HCT116 (cell line): ENCODE measurements at regions not wholly inside any gene's neighbourhood (a gene's known extent, or its start where the extent isn't known, plus 50 kb on each side); places are given as distances from the start of the nearest gene placed in this dataset.

Source experiments
- ATAC-seq: fragments of 200-7000 bp; cut with Tn5 transposase; 2 replicates; pipeline ENCODE4 v1.9.1; 2020; ENCODE audit warnings: mild to moderate bottlenecking, moderate library complexity
- BruUV-seq: library from RNA; stranded (reverse); fragments of 400-500 nt; replicated peaks from 2 replicates; lab custom pipeline; 2021; lab: Mats Ljungman, UMichigan
- CTCF ChIA-PET: fragments of 300-600 bp; sonication (Branson Sonifier 250); formaldehyde crosslinking; loops from one replicate; lab custom pipeline; 2021; ENCODE audit warnings: antibody characterized with exemption; lab: Charles Lee
- POLR2A ChIA-PET: fragments of 300-600, 350-600 bp; sonication (Branson Sonifier 250); formaldehyde crosslinking; loops from one replicate; lab custom pipeline; 2021; ENCODE audit warnings: antibody characterized with exemption; lab: Charles Lee
- RAD21 ChIA-PET, 2 experiments: fragments of 300-600 bp; sonication (Branson Sonifier 250); formaldehyde crosslinking; loops; one replicate each; lab custom pipeline; 2023; ENCODE audit warnings: low total read pairs in 2 of 2; ENCODE audit not compliant: uncharacterized antibody in 2 of 2, unreplicated experiment in 2 of 2, low non-redundant PET in 1 of 2; lab: Charles Lee
- DNase-seq: peaks from one replicate; pipeline ENCODE4 v3.0.0-alpha.2; 2010; ENCODE audit warnings: low read depth, low spot score
- H2AFZ ChIP-seq: fragments of 200-600 bp; shearing (Covaris generic), sonication (generic); 2 replicates; pipeline ENCODE4 v1.6.1; 2017; ENCODE audit warnings: low read depth, mixed run types, mixed read lengths, antibody characterized with exemption, low read length; ENCODE audit not compliant: poor library complexity, severe bottlenecking
- H3K27ac ChIP-seq: 2 replicates; pipeline ENCODE4 v1.5.1; 2012; ENCODE audit warnings: low read depth, low read length
- H3K27me3 ChIP-seq: fragments of 200-600 bp; sonication (generic); 2 replicates; pipeline ENCODE4 v1.6.1; 2016; ENCODE audit warnings: mixed run types, low read length, mixed read lengths; ENCODE audit not compliant: insufficient read depth
- H3K36me3 ChIP-seq, 2 experiments: fragments of 200-500 bp in 1 of 2; fragments of 200-600 bp in 1 of 2; sonication (Bioruptor generic) in 1 of 2; sonication (generic) in 1 of 2; 2 replicates each; pipeline versions ENCODE4 v1.5.1 to v1.6.1; 2014 to 2016; ENCODE audit warnings: low read length in 2 of 2, inconsistent platforms in 1 of 2, mixed read lengths in 1 of 2, mixed run types in 1 of 2; ENCODE audit not compliant: insufficient read depth in 2 of 2, control insufficient read depth in 1 of 2
- H3K4me1 ChIP-seq, 2 experiments: fragments of 200-600 bp in 1 of 2; sonication (generic) in 1 of 2; 2 replicates each; pipeline versions ENCODE4 v1.5.1 to v1.6.1; 2012 to 2017; ENCODE audit warnings: low read length in 2 of 2, inconsistent platforms in 1 of 2, mild to moderate bottlenecking in 1 of 2, mixed read lengths in 1 of 2, mixed run types in 1 of 2, moderate library complexity in 1 of 2; ENCODE audit not compliant: insufficient read depth in 2 of 2, control insufficient read depth in 1 of 2
- H3K4me2 ChIP-seq: fragments of 200-600 bp; sonication (generic); 2 replicates; pipeline ENCODE4 v1.6.1; 2017; ENCODE audit warnings: mixed run types, low read length, mixed read lengths
- H3K4me3 ChIP-seq, 2 experiments: fragments of 200-600 bp in 1 of 2; sonication (generic) in 1 of 2; replicated peaks in 1 of 2; 2 replicates each; pipeline ENCODE4 v1.5.1; 2011 to 2016; ENCODE audit warnings: low read length in 2 of 2, control low read depth in 1 of 2, low read depth in 1 of 2, mild to moderate bottlenecking in 1 of 2, mixed read lengths in 1 of 2, mixed run types in 1 of 2
- H3K79me2 ChIP-seq: fragments of 200-600 bp; sonication (generic); 2 replicates; pipeline ENCODE4 v1.6.1; 2017; ENCODE audit warnings: mild to moderate bottlenecking, mixed run types, low read length, moderate library complexity, mixed read lengths; ENCODE audit not compliant: insufficient read depth
- H3K9ac ChIP-seq: fragments of 200-600 bp; sonication (generic); 2 replicates; pipeline ENCODE4 v1.6.1; 2016; ENCODE audit warnings: low read length, mixed read lengths
- H3K9me2 ChIP-seq: fragments of 200-600 bp; sonication (generic), shearing (Covaris generic); 2 replicates; pipeline ENCODE4 v1.6.1; 2017; ENCODE audit warnings: mixed run types, mild to moderate bottlenecking, moderate library complexity; ENCODE audit not compliant: insufficient read depth
- H3K9me3 ChIP-seq, 2 experiments: fragments of 200-500 bp in 1 of 2; fragments of 200-600 bp in 1 of 2; sonication (Bioruptor generic) in 1 of 2; sonication (generic) in 1 of 2; 2 replicates each; pipeline ENCODE4 v1.6.1; 2014 to 2017; ENCODE audit warnings: low read length in 2 of 2, mixed read lengths in 2 of 2, inconsistent platforms in 1 of 2, low read depth in 1 of 2, mild to moderate bottlenecking in 1 of 2, mixed run types in 1 of 2, moderate library complexity in 1 of 2; ENCODE audit not compliant: control insufficient read depth in 1 of 2, insufficient read depth in 1 of 2
- H4K20me1 ChIP-seq: fragments of 200-600 bp; sonication (generic), shearing (Covaris generic); 2 replicates; pipeline ENCODE4 v1.6.1; 2017; ENCODE audit warnings: mixed run types, mild to moderate bottlenecking, moderate library complexity; ENCODE audit not compliant: insufficient read depth
- CTCF ChIP-seq, 3 experiments: fragments of 200-600 bp in 1 of 3; sonication (generic) in 1 of 3; IDR thresholded peaks in 2 of 3; conservative IDR thresholded peaks in 1 of 3; 2 replicates each; pipeline ENCODE4 v1.5.1; 2012 to 2017; ENCODE audit warnings: low read depth in 2 of 3, low read length in 2 of 3, antibody characterized with exemption in 1 of 3, borderline replicate concordance in 1 of 3, control low read depth in 1 of 3, mild to moderate bottlenecking in 1 of 3, mixed read lengths in 1 of 3, mixed run types in 1 of 3, moderate library complexity in 1 of 3; ENCODE audit not compliant: insufficient read depth in 1 of 3
- EGR1 ChIP-seq: IDR thresholded peaks from 2 replicates; pipeline ENCODE4 v1.6.1; 2012; ENCODE audit warnings: low read depth
- ELF1 ChIP-seq: IDR thresholded peaks from 2 replicates; pipeline ENCODE4 v1.6.1; 2012; ENCODE audit warnings: low read depth, borderline replicate concordance
- FOSL1 ChIP-seq: IDR thresholded peaks from 2 replicates; pipeline ENCODE4 v1.6.1; 2012; ENCODE audit warnings: low read depth
- JUND ChIP-seq: IDR thresholded peaks from 2 replicates; pipeline ENCODE4 v1.6.1; 2012
- REST ChIP-seq: IDR thresholded peaks from 2 replicates; pipeline ENCODE4 v1.6.1; 2012; ENCODE audit warnings: low read depth
- SP1 ChIP-seq: IDR thresholded peaks from 2 replicates; pipeline ENCODE4 v1.6.1; 2012; ENCODE audit warnings: low read depth
- SRF ChIP-seq: IDR thresholded peaks from 2 replicates; pipeline ENCODE4 v1.6.1; 2012; ENCODE audit warnings: low read depth
- intact Hi-C: fragments of 100-400 bp; cut with micrococcal nuclease; formaldehyde crosslinking; loops from 2 replicates; pipeline ENCODE4 v1.10.0; 2022
- TF ChIP-seq, protein P1 (sequence below): IDR thresholded peaks from 2 replicates; pipeline ENCODE4 v1.6.1; 2012

DNA sequence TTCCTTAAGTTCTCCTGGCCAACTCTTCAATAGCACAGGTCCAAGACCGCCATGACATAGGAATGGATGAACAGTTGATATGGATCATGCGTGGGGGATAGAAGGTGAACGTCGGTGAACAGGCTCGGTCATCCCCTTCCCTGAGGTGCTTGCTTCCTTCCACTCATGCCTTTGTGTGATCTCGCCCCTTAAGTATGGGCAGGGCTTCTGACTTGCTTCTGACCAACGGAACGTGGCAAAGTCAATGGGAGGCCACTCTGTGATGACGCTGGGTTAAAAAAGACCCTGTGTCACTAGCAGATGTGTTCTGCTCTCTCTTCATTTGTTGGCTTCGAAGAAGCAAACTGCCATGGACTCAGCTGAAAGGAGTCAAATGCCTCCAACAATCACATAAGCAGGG, 240.5 kb upstream of the TUT7 start:
- Histone ChIP-seq H3K4me1 (no peaks in the 10 kb centered on the region), H3K4me3 (no peak overlapping the region), H2AFZ (no peak overlapping the region), H3K27me3 (peaks cover 65% of the 10 kb centered on the region), H3K9me3 (no peaks in the 10 kb centered on the region), H4K20me1 (no peaks in the 10 kb centered on the region), H3K9me2 (no peaks in the 10 kb centered on the region), H3K36me3 (no peaks in the 10 kb centered on the region), H3K27ac (no peak overlapping the region), H3K9ac (no peak overlapping the region), H3K4me2 (no peak overlapping the region), H3K79me2 (no peaks in the 10 kb centered on the region)
- DNase-seq (no peak), ATAC-seq (no peak)
- TF ChIP-seq SRF (no peak), REST (no peak), EGR1 (no peak), FOSL1 (no peak)
- TF ChIP-seq, protein P1, sequence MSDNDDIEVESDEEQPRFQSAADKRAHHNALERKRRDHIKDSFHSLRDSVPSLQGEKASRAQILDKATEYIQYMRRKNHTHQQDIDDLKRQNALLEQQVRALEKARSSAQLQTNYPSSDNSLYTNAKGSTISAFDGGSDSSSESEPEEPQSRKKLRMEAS = no peak
- RAD21 ChIA-PET = no interaction called here
- CTCF ChIA-PET = no interaction called here
- BruUV-seq = no TSS peak
- POLR2A ChIA-PET = no interaction called here
- intact Hi-C loops = no loop called here

GRCh38 chr9:86591472-86591871, 237.3 kb upstream of the TUT7 start:
- no peak overlapping the region for H3K4me2 ChIP-seq
- H2AFZ ChIP-seq = no peak overlapping the region
- DNase-seq (no peak), ATAC-seq (no peak)
- no peaks in the 10 kb centered on the region for H4K20me1 ChIP-seq
- ChIA-PET RAD21 (no interaction called here), POLR2A (no interaction called here), CTCF (no interaction called here)
- peaks cover 49% of the 10 kb centered on the region for H3K27me3 ChIP-seq
- H3K79me2 ChIP-seq = no peaks in the 10 kb centered on the region
- no peaks in the 10 kb centered on the region for H3K36me3 ChIP-seq
- H3K9ac ChIP-seq = no peak overlapping the region
- intact Hi-C loops = no loop called here
- BruUV-seq = no TSS peak
- H3K4me3 ChIP-seq = no peak overlapping the region
- TF ChIP-seq CTCF (IDR thresholded peaks at IDR 0.05 in 2 of 3, conservative IDR thresholded peaks at IDR 0.05 in 1 of 3; ENCODE audit: borderline replicate concordance in 1 of 3, insufficient read depth in 1 of 3, low read depth in 2 of 3, low read length in 2 of 3) (no peak), SP1 (no peak), EGR1 (no peak), ELF1 (no peak), JUND (no peak)
- no peaks in the 10 kb centered on the region for H3K4me1 ChIP-seq
- H3K9me2 ChIP-seq = no peaks in the 10 kb centered on the region
- H3K9me3 ChIP-seq = no peaks in the 10 kb centered on the region
- no peak overlapping the region for H3K27ac ChIP-seq
